PC-9 (cell line): ENCODE measurements at regions not wholly inside any gene's neighbourhood (a gene's known extent, or its start where the extent isn't known, plus 50 kb on each side); places are given as distances from the start of the nearest gene placed in this dataset.

Experiments used
- BruUV-seq: library from RNA; stranded (reverse); fragments of 400-500 nt; replicated peaks from 2 replicates; lab custom pipeline; 2021; lab: Mats Ljungman, UMichigan
- CTCF ChIA-PET: fragments of 300-600 bp; sonication (Branson Sonifier 250); formaldehyde crosslinking; loops from one replicate; lab custom pipeline; 2022; ENCODE audit warnings: antibody characterized with exemption; lab: Charles Lee
- POLR2A ChIA-PET: fragments of 300-600 bp; sonication (Branson Sonifier 250); formaldehyde crosslinking; loops from one replicate; lab custom pipeline; 2022; ENCODE audit warnings: antibody characterized with exemption; ENCODE audit not compliant: unreplicated experiment; lab: Charles Lee
- DNase-seq, 2 experiments: peaks; one replicate each; pipeline versions ENCODE4 v3.0.0 to v3.0.0-alpha.2; 2015 to 2022; ENCODE audit warnings: mixed read lengths in 1 of 2
- H2AFZ ChIP-seq: fragments of 200-600 bp; sonication (generic); 2 replicates; pipeline ENCODE4 v1.8.1; 2017; ENCODE audit warnings: antibody characterized with exemption
- H3F3A ChIP-seq: fragments of 200-600 bp; sonication (generic); 2 replicates; pipeline ENCODE4 v1.8.1; 2017; ENCODE audit warnings: antibody characterized with exemption, mild to moderate bottlenecking, low read depth; ENCODE audit not compliant: insufficient read depth
- H3K27ac ChIP-seq: fragments of 200-600 bp; sonication (generic); 2 replicates; pipeline ENCODE4 v1.6.1; 2016; ENCODE audit warnings: mixed run types
- H3K27me3 ChIP-seq: fragments of 200-600 bp; sonication (generic); 2 replicates; pipeline ENCODE4 v1.6.1; 2016; ENCODE audit warnings: low read depth, mixed run types; ENCODE audit not compliant: insufficient read depth
- H3K36me3 ChIP-seq: fragments of 200-600 bp; sonication (generic); 2 replicates; pipeline ENCODE4 v1.6.1; 2016; ENCODE audit warnings: low read depth, mixed run types
- H3K4me1 ChIP-seq: fragments of 200-600 bp; sonication (generic); replicated peaks from 2 replicates; pipeline ENCODE4 v1.6.1; 2016; ENCODE audit warnings: mixed run types; ENCODE audit not compliant: insufficient read depth
- H3K4me2 ChIP-seq: fragments of 200-600 bp; sonication (generic); 2 replicates; pipeline ENCODE4 v1.6.1; 2017; ENCODE audit warnings: mixed run types
- H3K4me3 ChIP-seq: fragments of 200-600 bp; sonication (generic); 2 replicates; pipeline ENCODE4 v1.6.1; 2016; ENCODE audit warnings: mixed run types
- H3K79me2 ChIP-seq: fragments of 200-600 bp; sonication (generic); 2 replicates; pipeline ENCODE4 v1.6.1; 2017; ENCODE audit warnings: low read depth, mixed run types
- H3K9me2 ChIP-seq: fragments of 200-600 bp; sonication (generic); 2 replicates; pipeline ENCODE4 v1.8.1; 2017; ENCODE audit warnings: mild to moderate bottlenecking; ENCODE audit not compliant: insufficient read depth
- H3K9me3 ChIP-seq: fragments of 200-600 bp; sonication (generic); 2 replicates; pipeline ENCODE4 v1.8.1; 2016; ENCODE audit warnings: low read depth; ENCODE audit not compliant: insufficient read depth
- H4K20me1 ChIP-seq: fragments of 200-600 bp; sonication (generic); 2 replicates; pipeline ENCODE4 v1.8.1; 2017; ENCODE audit not compliant: insufficient read depth
- CTCF ChIP-seq: fragments of 200-600 bp; sonication (generic); conservative IDR thresholded peaks from 2 replicates; pipeline ENCODE4 v1.6.1; 2017; ENCODE audit warnings: mixed run types, antibody characterized with exemption, mild to moderate bottlenecking, moderate library complexity
- EZH2 ChIP-seq: fragments of 200-600 bp; sonication (generic); IDR thresholded peaks from 2 replicates; pipeline ENCODE4 v1.8.0; 2017; ENCODE audit warnings: antibody characterized with exemption, low read depth
- intact Hi-C: fragments of 100-400 bp; cut with micrococcal nuclease; formaldehyde crosslinking; loops from one replicate; pipeline ENCODE4 v1.10.0; 2022; ENCODE audit not compliant: unreplicated experiment

DNA sequence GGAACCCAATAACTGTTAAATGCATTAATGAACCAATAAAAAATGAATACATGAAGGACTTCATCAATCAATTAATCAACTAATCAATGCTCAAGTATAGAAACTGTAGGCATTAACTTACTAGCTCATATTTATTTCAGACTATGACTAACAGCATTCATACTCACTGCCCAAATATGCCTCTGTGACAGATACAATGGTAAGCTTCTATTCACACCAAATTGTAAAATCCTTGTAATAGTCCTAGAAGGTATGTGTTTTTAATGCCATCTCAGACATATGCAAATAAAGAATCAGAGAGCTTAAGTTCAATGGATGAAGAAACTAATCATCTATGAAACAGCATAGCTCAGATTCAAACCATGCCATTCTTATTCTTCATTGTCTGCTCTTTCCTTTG is 1253.6 kb upstream of the TENM4 start:
- Histone ChIP-seq H3K27me3 (no peaks in the 10 kb centered on the region), H3K9me3 (no peaks in the 10 kb centered on the region), H4K20me1 (no peaks in the 10 kb centered on the region), H3K4me2 (no peak overlapping the region), H2AFZ (no peak overlapping the region), H3K79me2 (no peaks in the 10 kb centered on the region), H3F3A (peaks cover 8% of the 10 kb centered on the region; the same call in 1 of the 2 replicates), H3K4me1 (peaks cover 12% of the 10 kb centered on the region), H3K4me3 (no peak overlapping the region), H3K27ac (no peak overlapping the region), H3K9me2 (no peaks in the 10 kb centered on the region), H3K36me3 (no peaks in the 10 kb centered on the region)
- BruUV-seq, result no TSS peak
- intact Hi-C loops, result no loop called here
- ChIA-PET POLR2A (interaction anchor here (0.5 kb wide), 1 partner anchor 21 kb away, joined by 3 read pairs; no protein-coding TSS in a partner anchor), CTCF (no interaction called here)
- TF ChIP-seq CTCF, result no peak
- no peak for TF ChIP-seq EZH2
- no peak for DNase-seq

GRCh38 chr11:80687941-80688340 is 1247.1 kb upstream of the TENM4 start:
- no peaks in the 10 kb centered on the region for H3K9me3 ChIP-seq
- no peaks in the 10 kb centered on the region for H4K20me1 ChIP-seq
- H2AFZ ChIP-seq, result no peak overlapping the region
- no peak overlapping the region for H3K4me2 ChIP-seq
- no peak overlapping the region for H3K27ac ChIP-seq
- H3K79me2 ChIP-seq, result no peaks in the 10 kb centered on the region
- POLR2A ChIA-PET, result interaction anchor here (0.6 kb wide), 1 partner anchor 10 kb away, joined by 3 read pairs; no protein-coding TSS in a partner anchor
- CTCF ChIA-PET, result no interaction called here
- no peaks in the 10 kb centered on the region for H3K27me3 ChIP-seq
- no peaks in the 10 kb centered on the region for H3K4me1 ChIP-seq
- intact Hi-C loops, result no loop called here
- no peak for TF ChIP-seq CTCF
- no peak for TF ChIP-seq EZH2
- H3K9me2 ChIP-seq, result no peaks in the 10 kb centered on the region
- no peaks in the 10 kb centered on the region for H3K36me3 ChIP-seq
- no peaks in the 10 kb centered on the region for H3F3A ChIP-seq
- no TSS peak for BruUV-seq
- DNase-seq, result no peak
- H3K4me3 ChIP-seq, result no peak overlapping the region

DNA sequence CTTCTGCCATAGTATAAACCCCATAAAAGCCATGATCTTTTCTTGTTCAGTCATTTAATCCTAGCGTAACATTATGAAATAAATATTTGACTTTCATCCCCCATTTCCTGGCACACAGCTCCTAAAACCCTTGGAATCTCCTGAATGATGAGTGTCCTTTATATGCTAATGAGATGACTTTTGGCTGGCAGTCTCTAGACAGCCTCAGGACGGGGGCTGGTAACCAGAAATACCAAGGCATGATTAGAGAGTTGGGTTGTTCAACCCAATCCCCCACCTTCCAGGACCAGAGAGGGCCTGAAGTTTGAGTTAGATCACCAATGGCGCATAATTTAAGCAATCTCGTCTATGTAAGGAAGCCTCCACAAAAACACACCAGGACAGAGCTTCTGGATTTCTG is 1246.1 kb upstream of the TENM4 start:
- Histone ChIP-seq H3K4me3 (no peak overlapping the region), H3F3A (no peaks in the 10 kb centered on the region), H3K9me2 (no peaks in the 10 kb centered on the region), H3K79me2 (no peaks in the 10 kb centered on the region), H3K4me2 (no peak overlapping the region), H4K20me1 (no peaks in the 10 kb centered on the region), H2AFZ (no peak overlapping the region), H3K4me1 (no peaks in the 10 kb centered on the region), H3K27ac (no peak overlapping the region), H3K9me3 (no peaks in the 10 kb centered on the region), H3K27me3 (no peaks in the 10 kb centered on the region), H3K36me3 (no peaks in the 10 kb centered on the region)
- no TSS peak for BruUV-seq
- no peak for TF ChIP-seq CTCF
- TF ChIP-seq EZH2, result no peak
- ChIA-PET POLR2A (no interaction called here), CTCF (no interaction called here)
- intact Hi-C loops, result no loop called here
- no peak for DNase-seq
